ENCODE measurements at regions not wholly inside any gene's neighbourhood (a gene's known extent, or its start where the extent isn't known, plus 50 kb on each side); places are given as distances from the start of the nearest gene placed in this dataset.

GRCh38 chr4:145427991-145428390, 53.7 kb upstream of the SMAD1 start:
- in situ Hi-C loops (cut with HindIII; ENCODE audit: low pct_ligation_motif_present, low sequenced_read_pairs), result no loop called here
- no peak for TF ChIP-seq CTCF (IDR thresholded peaks at IDR 0.05; ENCODE audit: low read depth, low read length, missing control alignments)
- no peaks in the 10 kb centered on the region for H3K27me3 ChIP-seq (replicated peaks)
- no peak for DNase-seq
- no peak overlapping the region for H3K27ac ChIP-seq
- no peak overlapping the region for H3K4me3 ChIP-seq (ENCODE audit: low read depth, low read length)
- no peaks in the 10 kb centered on the region for H3K36me3 ChIP-seq (replicated peaks)

GRCh38 chr4:145427221-145427620, 54.4 kb upstream of the SMAD1 start:
- in situ Hi-C loops (cut with HindIII; ENCODE audit: low pct_ligation_motif_present, low sequenced_read_pairs), result no loop called here

GRCh38 chr4:145423017-145423708, 58.5 kb upstream of the SMAD1 start:
- in situ Hi-C loops (cut with HindIII; ENCODE audit: low pct_ligation_motif_present, low sequenced_read_pairs), result no loop called here
- no peaks in the 10 kb centered on the region for H3K36me3 ChIP-seq (replicated peaks)
- H3K4me3 ChIP-seq (ENCODE audit: low read depth, low read length), result no peak overlapping the region
- H3K27me3 ChIP-seq (replicated peaks), result no peaks in the 10 kb centered on the region
- DNase-seq, result no peak
- H3K27ac ChIP-seq, result no peak overlapping the region
- TF ChIP-seq CTCF (IDR thresholded peaks at IDR 0.05; ENCODE audit: low read depth, low read length, missing control alignments), result no peak

More at GRCh38 chr4:145427221-145427620, 54.4 kb upstream of the SMAD1 start:
- Histone ChIP-seq H3K27me3 (replicated peaks) (no peaks in the 10 kb centered on the region), H3K27ac (no peak overlapping the region), H3K4me3 (ENCODE audit: low read depth, low read length) (no peak overlapping the region), H3K36me3 (replicated peaks) (no peaks in the 10 kb centered on the region)
- TF ChIP-seq CTCF (IDR thresholded peaks at IDR 0.05; ENCODE audit: low read depth, low read length, missing control alignments), result no peak
- DNase-seq, result no peak

GRCh38 chr4:145420595-145421214, 60.9 kb upstream of the SMAD1 start:
- no peak overlapping the region for H3K4me3 ChIP-seq (ENCODE audit: low read depth, low read length)
- no peak for TF ChIP-seq CTCF (IDR thresholded peaks at IDR 0.05; ENCODE audit: low read depth, low read length, missing control alignments)
- no peak overlapping the region for H3K27ac ChIP-seq
- DNase-seq, result no peak
- in situ Hi-C loops (cut with HindIII; ENCODE audit: low pct_ligation_motif_present, low sequenced_read_pairs), result no loop called here
- H3K36me3 ChIP-seq (replicated peaks), result no peaks in the 10 kb centered on the region
- H3K27me3 ChIP-seq (replicated peaks), result no peaks in the 10 kb centered on the region

- no peaks in the 10 kb centered on the region for H3K36me3 ChIP-seq (replicated peaks)
- H3K27ac ChIP-seq, result no peak overlapping the region
- in situ Hi-C loops (cut with HindIII; ENCODE audit: low pct_ligation_motif_present, low sequenced_read_pairs), result no loop called here
- DNase-seq, result no peak
- no peak for TF ChIP-seq CTCF (IDR thresholded peaks at IDR 0.05; ENCODE audit: low read depth, low read length, missing control alignments)
- H3K27me3 ChIP-seq (replicated peaks), result no peaks in the 10 kb centered on the region
- H3K4me3 ChIP-seq (ENCODE audit: low read depth, low read length), result no peak overlapping the region
Observed at GRCh38 chr4:145418739-145419138, 62.9 kb upstream of the SMAD1 start.

Data from brain microvascular endothelial cell (primary cell).